ENCODE measurements at regions not wholly inside any gene's neighbourhood (a gene's known extent, or its start where the extent isn't known, plus 50 kb on each side); places are given as distances from the start of the nearest gene placed in this dataset.

DNA sequence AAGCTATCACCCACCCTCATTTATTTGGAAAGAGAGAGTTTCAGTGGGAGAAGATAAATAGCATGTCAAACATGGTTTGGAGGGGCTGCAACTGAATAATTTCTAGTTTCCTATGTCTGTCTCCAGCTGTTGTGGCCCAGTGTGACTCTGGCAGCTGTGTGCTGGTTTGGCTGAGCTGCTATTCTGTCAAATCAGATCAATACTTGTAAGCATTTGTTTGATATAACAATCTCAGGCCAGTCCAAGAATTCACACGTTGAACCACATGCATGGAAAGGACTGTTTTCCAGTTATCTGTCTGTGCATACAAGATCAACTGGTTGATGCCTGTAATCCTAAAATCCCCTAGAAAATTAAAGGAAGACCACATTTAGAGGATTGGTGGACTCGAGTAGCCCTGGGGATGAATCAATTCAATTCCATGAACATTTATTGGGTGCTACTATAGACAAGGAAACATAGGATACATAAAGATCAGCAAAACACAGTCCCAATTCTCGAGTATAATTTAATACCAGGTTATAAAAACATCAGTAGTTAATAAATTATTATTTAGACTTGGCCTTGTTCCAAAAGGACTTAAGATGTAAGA, 209.0 kb upstream of the PARD3B start:
- TF ChIP-seq, protein P1, sequence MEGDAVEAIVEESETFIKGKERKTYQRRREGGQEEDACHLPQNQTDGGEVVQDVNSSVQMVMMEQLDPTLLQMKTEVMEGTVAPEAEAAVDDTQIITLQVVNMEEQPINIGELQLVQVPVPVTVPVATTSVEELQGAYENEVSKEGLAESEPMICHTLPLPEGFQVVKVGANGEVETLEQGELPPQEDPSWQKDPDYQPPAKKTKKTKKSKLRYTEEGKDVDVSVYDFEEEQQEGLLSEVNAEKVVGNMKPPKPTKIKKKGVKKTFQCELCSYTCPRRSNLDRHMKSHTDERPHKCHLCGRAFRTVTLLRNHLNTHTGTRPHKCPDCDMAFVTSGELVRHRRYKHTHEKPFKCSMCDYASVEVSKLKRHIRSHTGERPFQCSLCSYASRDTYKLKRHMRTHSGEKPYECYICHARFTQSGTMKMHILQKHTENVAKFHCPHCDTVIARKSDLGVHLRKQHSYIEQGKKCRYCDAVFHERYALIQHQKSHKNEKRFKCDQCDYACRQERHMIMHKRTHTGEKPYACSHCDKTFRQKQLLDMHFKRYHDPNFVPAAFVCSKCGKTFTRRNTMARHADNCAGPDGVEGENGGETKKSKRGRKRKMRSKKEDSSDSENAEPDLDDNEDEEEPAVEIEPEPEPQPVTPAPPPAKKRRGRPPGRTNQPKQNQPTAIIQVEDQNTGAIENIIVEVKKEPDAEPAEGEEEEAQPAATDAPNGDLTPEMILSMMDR (IDR thresholded peaks at IDR 0.05; ENCODE audit: insufficient read depth, low read length, poor library complexity, severe bottlenecking), result no peak
- TF ChIP-seq EZH2phosphoT487 (conservative IDR thresholded peaks at IDR 0.05; ENCODE audit: low read length), result no peak
- Histone ChIP-seq H3K27ac (ENCODE audit: low read depth, low read length) (no peak overlapping the region), H4K20me1 (ENCODE audit: low read depth, low read length) (no peaks in the 10 kb centered on the region), H3K36me3 (ENCODE audit: low read length) (no peaks in the 10 kb centered on the region), H3K9me2 (replicated peaks; ENCODE audit: insufficient read depth, low read length) (no peaks in the 10 kb centered on the region), H3K9ac (ENCODE audit: low read length) (no peak overlapping the region), H3K4me3 (ENCODE audit: insufficient read depth, low read length, poor library complexity, severe bottlenecking) (no peak overlapping the region), H3K27me3 (ENCODE audit: low read length) (no peaks in the 10 kb centered on the region), H3K4me2 (ENCODE audit: low read depth, low read length, poor library complexity, severe bottlenecking) (no peak overlapping the region), H2AFZ (ENCODE audit: low read depth, low read length, severe bottlenecking) (no peak overlapping the region), H3K79me2 (ENCODE audit: insufficient read depth, low read length) (no peaks in the 10 kb centered on the region), H3F3A (ENCODE audit: insufficient read depth) (no peaks in the 10 kb centered on the region), H3K9me3 (ENCODE audit: insufficient read depth, low read length) (no peaks in the 10 kb centered on the region)

DNA sequence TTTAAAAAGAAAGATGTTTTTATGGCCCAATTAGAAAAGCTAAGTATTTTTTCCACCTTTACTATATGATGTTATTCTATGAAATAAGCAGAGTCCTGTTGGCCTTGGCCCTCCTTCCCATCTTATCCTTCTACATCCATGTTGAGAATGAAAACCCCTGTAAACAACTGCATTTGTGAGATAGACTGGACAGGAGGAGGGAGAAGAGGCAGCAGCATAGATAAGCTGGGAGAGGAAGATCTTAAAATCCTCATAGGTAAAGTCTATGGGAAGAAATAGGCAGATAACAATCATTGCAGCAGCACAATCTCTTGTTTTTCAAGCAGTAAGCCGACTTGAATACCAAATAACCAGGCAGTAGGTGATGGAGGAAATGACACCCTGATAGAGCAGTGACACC, 207.6 kb upstream of the PARD3B start:
- H3K36me3 ChIP-seq (ENCODE audit: low read length), result no peaks in the 10 kb centered on the region
- no peak overlapping the region for H3K4me3 ChIP-seq (ENCODE audit: insufficient read depth, low read length, poor library complexity, severe bottlenecking)
- H2AFZ ChIP-seq (ENCODE audit: low read depth, low read length, severe bottlenecking), result no peak overlapping the region
- no peaks in the 10 kb centered on the region for H4K20me1 ChIP-seq (ENCODE audit: low read depth, low read length)
- no peaks in the 10 kb centered on the region for H3K9me3 ChIP-seq (ENCODE audit: insufficient read depth, low read length)
- no peaks in the 10 kb centered on the region for H3K27me3 ChIP-seq (ENCODE audit: low read length)
- no peak for TF ChIP-seq EZH2phosphoT487 (conservative IDR thresholded peaks at IDR 0.05; ENCODE audit: low read length)
- TF ChIP-seq, protein P1 (IDR thresholded peaks at IDR 0.05; ENCODE audit: insufficient read depth, low read length, poor library complexity, severe bottlenecking), result no peak
- no peak overlapping the region for H3K4me2 ChIP-seq (ENCODE audit: low read depth, low read length, poor library complexity, severe bottlenecking)
- H3F3A ChIP-seq (ENCODE audit: insufficient read depth), result no peaks in the 10 kb centered on the region
- no peaks in the 10 kb centered on the region for H3K79me2 ChIP-seq (ENCODE audit: insufficient read depth, low read length)
- no peak overlapping the region for H3K9ac ChIP-seq (ENCODE audit: low read length)
- H3K27ac ChIP-seq (ENCODE audit: low read depth, low read length), result no peak overlapping the region
- H3K9me2 ChIP-seq (replicated peaks; ENCODE audit: insufficient read depth, low read length), result no peaks in the 10 kb centered on the region

DNA sequence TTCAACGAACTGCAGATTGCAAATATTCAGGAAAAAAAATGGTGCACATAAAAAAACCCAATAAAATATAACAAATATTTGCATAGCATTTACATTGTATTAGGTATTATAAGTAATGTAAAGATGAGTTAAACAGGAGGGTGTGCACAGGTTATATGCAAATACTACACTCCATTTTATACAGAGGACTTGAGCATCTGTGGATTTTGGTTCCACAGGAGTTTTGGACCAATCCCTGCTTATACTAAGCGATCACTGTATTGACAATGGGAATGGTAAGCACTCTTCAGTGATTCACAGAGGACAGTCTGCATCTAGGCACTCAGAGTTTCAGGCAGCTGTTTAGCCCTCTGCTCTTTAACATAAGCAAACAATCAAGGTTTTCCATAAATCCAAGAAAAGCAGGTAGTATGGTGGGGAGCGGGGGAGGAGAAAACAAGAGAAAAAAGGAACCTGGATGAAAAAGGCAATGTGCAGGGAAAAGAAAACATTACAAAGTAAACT, 206.0 kb upstream of the PARD3B start:
- Histone ChIP-seq H4K20me1 (ENCODE audit: low read depth, low read length) (no peaks in the 10 kb centered on the region), H3K9me2 (replicated peaks; ENCODE audit: insufficient read depth, low read length) (no peaks in the 10 kb centered on the region), H3K9me3 (ENCODE audit: insufficient read depth, low read length) (no peaks in the 10 kb centered on the region), H3K27me3 (ENCODE audit: low read length) (no peaks in the 10 kb centered on the region), H3K9ac (ENCODE audit: low read length) (no peak overlapping the region), H3K79me2 (ENCODE audit: insufficient read depth, low read length) (no peaks in the 10 kb centered on the region), H2AFZ (ENCODE audit: low read depth, low read length, severe bottlenecking) (no peak overlapping the region), H3K4me2 (ENCODE audit: low read depth, low read length, poor library complexity, severe bottlenecking) (no peak overlapping the region), H3K27ac (ENCODE audit: low read depth, low read length) (no peak overlapping the region), H3F3A (ENCODE audit: insufficient read depth) (no peaks in the 10 kb centered on the region), H3K36me3 (ENCODE audit: low read length) (no peaks in the 10 kb centered on the region), H3K4me3 (ENCODE audit: insufficient read depth, low read length, poor library complexity, severe bottlenecking) (no peak overlapping the region)
- TF ChIP-seq, protein P1 (IDR thresholded peaks at IDR 0.05; ENCODE audit: insufficient read depth, low read length, poor library complexity, severe bottlenecking), result no peak
- no peak for TF ChIP-seq EZH2phosphoT487 (conservative IDR thresholded peaks at IDR 0.05; ENCODE audit: low read length)
